DMS 273 treated with DMSO at 0.1 percent for 48 hours (cell line): ENCODE measurements at regions not wholly inside any gene's neighbourhood (a gene's known extent, or its start where the extent isn't known, plus 50 kb on each side); places are given as distances from the start of the nearest gene placed in this dataset.
A peak's percentile ranks its signal among the peaks of the same experiment; 100 is the strongest.
"Not testable (repeated sequence)": the region's sequence is repeated elsewhere in the genome, so short reads cannot be mapped to it uniquely, and the experiment has no call there.

ENCODE experiments used
- DNase-seq: peaks from one replicate; lab custom pipeline; 2025; lab: John Stamatoyannopoulos, UW

- not testable (repeated sequence) for DNase-seq
Measured at GRCh38 chr18:7178568-7178967, 52.3 kb upstream of the LRRC30 start.

- DNase-seq, result peak; percentile 26
Measured at GRCh38 chr18:7177116-7177744, 53.7 kb upstream of the LRRC30 start.

GRCh38 chr18:7174344-7175095 lies 56.4 kb upstream of the LRRC30 start:
- no peak for DNase-seq

- DNase-seq, result no peak
Measured at GRCh38 chr18:7173216-7173615, 55.6 kb upstream of the LAMA1 start.

GRCh38 chr18:7172611-7173010 lies 55.0 kb upstream of the LAMA1 start:
- DNase-seq, result no peak

GRCh38 chr18:7170292-7170691 lies 52.7 kb upstream of the LAMA1 start:
- no peak for DNase-seq

GRCh38 chr18:7169601-7170000 lies 52.0 kb upstream of the LAMA1 start:
- DNase-seq, result no peak

GRCh38 chr18:7168408-7168807 lies 50.8 kb upstream of the LAMA1 start:
- DNase-seq, result no peak
